ENCODE measurements at regions not wholly inside any gene's neighbourhood (a gene's known extent, or its start where the extent isn't known, plus 50 kb on each side); places are given as distances from the start of the nearest gene placed in this dataset.

DNA sequence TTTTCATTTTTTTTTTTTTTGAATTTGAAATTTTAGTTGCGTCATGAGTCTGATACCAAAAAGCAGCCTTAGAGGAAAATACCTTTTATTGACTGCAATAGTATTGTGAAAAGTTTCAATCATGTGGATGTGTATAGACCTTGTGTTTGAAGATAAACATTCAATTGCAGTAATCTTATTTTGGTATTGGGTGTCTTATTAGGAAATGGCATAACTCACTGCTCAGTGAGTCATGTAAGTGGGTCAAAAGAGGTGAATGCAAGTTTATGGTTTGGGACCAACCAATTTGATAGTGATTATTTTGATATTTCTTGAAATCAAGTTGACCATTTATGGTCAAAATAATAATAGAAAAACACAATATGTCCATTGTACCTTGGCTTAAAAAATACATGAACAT, 627.8 kb upstream of the SLIT2 start:
- TF ChIP-seq, protein P1, sequence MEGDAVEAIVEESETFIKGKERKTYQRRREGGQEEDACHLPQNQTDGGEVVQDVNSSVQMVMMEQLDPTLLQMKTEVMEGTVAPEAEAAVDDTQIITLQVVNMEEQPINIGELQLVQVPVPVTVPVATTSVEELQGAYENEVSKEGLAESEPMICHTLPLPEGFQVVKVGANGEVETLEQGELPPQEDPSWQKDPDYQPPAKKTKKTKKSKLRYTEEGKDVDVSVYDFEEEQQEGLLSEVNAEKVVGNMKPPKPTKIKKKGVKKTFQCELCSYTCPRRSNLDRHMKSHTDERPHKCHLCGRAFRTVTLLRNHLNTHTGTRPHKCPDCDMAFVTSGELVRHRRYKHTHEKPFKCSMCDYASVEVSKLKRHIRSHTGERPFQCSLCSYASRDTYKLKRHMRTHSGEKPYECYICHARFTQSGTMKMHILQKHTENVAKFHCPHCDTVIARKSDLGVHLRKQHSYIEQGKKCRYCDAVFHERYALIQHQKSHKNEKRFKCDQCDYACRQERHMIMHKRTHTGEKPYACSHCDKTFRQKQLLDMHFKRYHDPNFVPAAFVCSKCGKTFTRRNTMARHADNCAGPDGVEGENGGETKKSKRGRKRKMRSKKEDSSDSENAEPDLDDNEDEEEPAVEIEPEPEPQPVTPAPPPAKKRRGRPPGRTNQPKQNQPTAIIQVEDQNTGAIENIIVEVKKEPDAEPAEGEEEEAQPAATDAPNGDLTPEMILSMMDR (IDR thresholded peaks at IDR 0.05), result no peak
- TF ChIP-seq POLR2A (IDR thresholded peaks at IDR 0.05) (no peak), EP300 (IDR thresholded peaks at IDR 0.05) (no peak)

Data from sigmoid colon (tissue), 4 donors.